OCI-LY7 (cell line): ENCODE measurements at regions not wholly inside any gene's neighbourhood (a gene's known extent, or its start where the extent isn't known, plus 50 kb on each side); places are given as distances from the start of the nearest gene placed in this dataset.

Experiments used
- CTCF ChIP-seq: fragments of 200-600 bp; sonication (generic); conservative IDR thresholded peaks from 2 replicates; pipeline ENCODE4 v1.5.1; 2014; ENCODE audit warnings: mild to moderate bottlenecking, antibody characterized with exemption, low read length, moderate library complexity, mixed read lengths
- EZH2phosphoT487 ChIP-seq: fragments of 200-600 bp; sonication (generic); IDR thresholded peaks from 2 replicates; pipeline ENCODE4 v1.6.1; 2018; ENCODE audit warnings: low read depth, borderline replicate concordance, mild to moderate bottlenecking, mixed run types, antibody characterized with exemption, low read length, moderate library complexity, mixed read lengths

DNA sequence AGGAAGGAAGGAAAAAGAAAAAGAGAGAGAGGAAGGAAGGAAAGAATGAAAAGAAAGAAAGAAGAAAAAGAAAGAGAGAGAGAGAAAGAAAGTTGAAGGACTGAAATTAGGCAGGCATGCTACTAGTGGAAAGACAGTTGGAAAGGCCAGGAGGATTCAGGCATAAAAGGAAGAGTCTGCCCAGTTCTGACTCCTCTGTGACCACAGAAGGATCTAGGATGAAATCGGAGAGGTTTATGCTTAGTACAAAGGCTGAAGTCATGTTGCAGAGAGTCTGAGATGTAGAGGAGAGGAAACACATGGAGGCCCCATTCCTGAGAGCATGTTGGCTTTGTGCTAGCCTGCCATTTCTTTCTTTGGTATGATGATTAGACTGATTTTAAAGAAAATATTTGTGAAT is 246.5 kb upstream of the ARGLU1 start:
- TF ChIP-seq CTCF (no peak), EZH2phosphoT487 (no peak)
